Kidney (tissue), 13 donors: ENCODE measurements at regions not wholly inside any gene's neighbourhood (a gene's known extent, or its start where the extent isn't known, plus 50 kb on each side); places are given as distances from the start of the nearest gene placed in this dataset.

Experiments used
- DNase-seq, 5 donors: peaks; one replicate each; pipeline ENCODE4 v3.0.0-alpha.2; 2013 to 2020
- FAIRE-seq: peaks from 2 replicates; lab custom pipeline; 2012; peaks lifted over from hg19 to GRCh38; lab: Jason Lieb, UNC
- H3K27ac ChIP-seq, 2 donors: one replicate each; pipeline ENCODE4 v1.7.0; 2013; ENCODE audit warnings: low read depth in 2 of 2, low read length in 2 of 2, inconsistent platforms in 1 of 2
- H3K27me3 ChIP-seq: one replicate; pipeline ENCODE4 v1.7.1; 2013; ENCODE audit warnings: low read length, inconsistent platforms; ENCODE audit not compliant: control insufficient read depth, insufficient read depth
- H3K36me3 ChIP-seq, 3 donors: one replicate each; pipeline versions ENCODE4 v1.7.0 to v1.7.1; 2013; ENCODE audit warnings: low read length in 3 of 3, control low read depth in 1 of 3, inconsistent platforms in 1 of 3; ENCODE audit not compliant: insufficient read depth in 3 of 3, control insufficient read depth in 2 of 3
- H3K4me1 ChIP-seq, 3 donors: one replicate each; pipeline versions ENCODE4 v1.7.0 to v1.7.1; 2013; ENCODE audit warnings: low read length in 3 of 3, inconsistent platforms in 1 of 3, low read depth in 1 of 3; ENCODE audit not compliant: control insufficient read depth in 2 of 3, insufficient read depth in 2 of 3
- H3K4me3 ChIP-seq, 3 donors: one replicate each; pipeline versions ENCODE4 v1.7.0 to v1.8.1; 2013; ENCODE audit warnings: low read length in 3 of 3, control low read depth in 1 of 3, inconsistent platforms in 1 of 3
- H3K9ac ChIP-seq, 3 donors: one replicate each; pipeline versions ENCODE4 v1.7.0 to v1.7.1; 2013; ENCODE audit warnings: low read length in 3 of 3, control low read depth in 1 of 3, inconsistent platforms in 1 of 3
- H3K9me3 ChIP-seq, 3 donors: one replicate each; pipeline versions ENCODE4 v1.7.0 to v1.7.1; 2013; ENCODE audit warnings: low read length in 3 of 3, control low read depth in 1 of 3, inconsistent platforms in 1 of 3; ENCODE audit not compliant: control insufficient read depth in 2 of 3, insufficient read depth in 1 of 3
- intact Hi-C: fragments of 100-400 bp; cut with DNase I; formaldehyde crosslinking; loops from one replicate; pipeline ENCODE4 v1.11.1; 2022
- TF ChIP-seq, protein P1 (sequence below): IDR thresholded peaks from 3 replicates; pipeline ENCODE4 v1.5.1; 2012; ENCODE audit warnings: mild to moderate bottlenecking, moderate library complexity, borderline replicate concordance; ENCODE audit not compliant: insufficient read depth; ENCODE audit errors: extremely low read depth
- donor health status: control.
- donor health status: control.
- donor health status: control.
- donor health status: control.
- donor health status: control.
- donor health status: DM: yes; HTN: yes; CAD: no.
- donor health status: Normal renal cell carcinoma (clear cell type).

GRCh38 chr7:47654672-47655298 lies 72.9 kb upstream of the TNS3 start:
- H3K9ac ChIP-seq = no peak overlapping the region
- H3K4me1 ChIP-seq = peaks cover 0 to 9% (median 2%) of the 10 kb centered on the region in 3 donors
- TF ChIP-seq, protein P1, sequence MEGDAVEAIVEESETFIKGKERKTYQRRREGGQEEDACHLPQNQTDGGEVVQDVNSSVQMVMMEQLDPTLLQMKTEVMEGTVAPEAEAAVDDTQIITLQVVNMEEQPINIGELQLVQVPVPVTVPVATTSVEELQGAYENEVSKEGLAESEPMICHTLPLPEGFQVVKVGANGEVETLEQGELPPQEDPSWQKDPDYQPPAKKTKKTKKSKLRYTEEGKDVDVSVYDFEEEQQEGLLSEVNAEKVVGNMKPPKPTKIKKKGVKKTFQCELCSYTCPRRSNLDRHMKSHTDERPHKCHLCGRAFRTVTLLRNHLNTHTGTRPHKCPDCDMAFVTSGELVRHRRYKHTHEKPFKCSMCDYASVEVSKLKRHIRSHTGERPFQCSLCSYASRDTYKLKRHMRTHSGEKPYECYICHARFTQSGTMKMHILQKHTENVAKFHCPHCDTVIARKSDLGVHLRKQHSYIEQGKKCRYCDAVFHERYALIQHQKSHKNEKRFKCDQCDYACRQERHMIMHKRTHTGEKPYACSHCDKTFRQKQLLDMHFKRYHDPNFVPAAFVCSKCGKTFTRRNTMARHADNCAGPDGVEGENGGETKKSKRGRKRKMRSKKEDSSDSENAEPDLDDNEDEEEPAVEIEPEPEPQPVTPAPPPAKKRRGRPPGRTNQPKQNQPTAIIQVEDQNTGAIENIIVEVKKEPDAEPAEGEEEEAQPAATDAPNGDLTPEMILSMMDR = no peak
- DNase-seq = no peak
- intact Hi-C loops = no loop called here
- no peaks in the 10 kb centered on the region for H3K36me3 ChIP-seq
- H3K27me3 ChIP-seq = no peaks in the 10 kb centered on the region
- no peaks in the 10 kb centered on the region for H3K9me3 ChIP-seq
- no peak overlapping the region for H3K4me3 ChIP-seq
- FAIRE-seq = no peak
- no peak overlapping the region for H3K27ac ChIP-seq

DNA sequence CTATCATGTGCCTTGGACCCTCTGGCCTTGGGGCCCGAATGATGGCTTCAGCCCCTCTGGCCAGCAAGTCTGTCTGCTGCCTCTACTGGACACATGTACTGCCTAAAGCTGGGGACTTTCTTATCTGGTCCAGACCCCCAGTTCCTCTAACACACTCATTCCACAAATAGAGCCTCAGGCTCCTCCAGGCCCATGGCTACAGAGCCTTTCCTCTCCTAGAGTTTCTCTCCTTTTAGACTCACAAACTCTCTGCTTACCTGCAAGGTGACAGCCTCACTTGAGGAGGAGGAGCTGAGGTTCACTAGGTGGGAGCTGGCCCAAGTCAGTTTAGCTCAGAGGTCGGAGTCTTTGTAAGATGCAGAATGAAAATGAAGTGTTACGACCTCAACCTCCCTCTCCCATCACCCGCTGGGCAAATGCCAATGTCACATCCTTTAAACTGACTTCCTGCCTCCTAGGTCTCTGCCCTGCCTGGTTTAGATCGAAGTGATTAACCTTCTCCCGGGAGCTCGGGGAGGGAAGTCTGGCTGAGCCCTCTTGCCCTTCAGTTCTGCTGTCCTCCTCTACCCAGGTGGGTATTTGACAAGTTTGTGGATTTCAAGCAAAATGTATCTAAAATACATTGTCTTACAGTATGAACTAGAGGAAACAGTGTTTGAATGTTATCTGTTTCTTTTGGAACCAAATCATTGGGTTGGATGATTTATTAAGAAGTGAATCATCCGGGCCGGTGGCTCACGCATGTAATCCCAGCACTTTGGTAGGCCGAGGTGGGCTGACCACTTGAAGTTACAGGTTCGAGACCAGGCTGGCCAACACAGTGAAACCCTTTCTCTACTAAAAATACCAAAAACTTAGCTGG lies 71.9 kb upstream of the TNS3 start:
- no peak overlapping the region for H3K4me3 ChIP-seq
- no peaks in the 10 kb centered on the region for H3K27me3 ChIP-seq
- no peak overlapping the region for H3K9ac ChIP-seq
- TF ChIP-seq, protein P1 = no peak
- intact Hi-C loops = no loop called here
- DNase-seq = no peak
- no peaks in the 10 kb centered on the region for H3K36me3 ChIP-seq
- no peak for FAIRE-seq
- H3K4me1 ChIP-seq = peaks cover 0 to 9% (median 2%) of the 10 kb centered on the region in 3 donors
- no peak overlapping the region for H3K27ac ChIP-seq
- H3K9me3 ChIP-seq = no peaks in the 10 kb centered on the region

DNA sequence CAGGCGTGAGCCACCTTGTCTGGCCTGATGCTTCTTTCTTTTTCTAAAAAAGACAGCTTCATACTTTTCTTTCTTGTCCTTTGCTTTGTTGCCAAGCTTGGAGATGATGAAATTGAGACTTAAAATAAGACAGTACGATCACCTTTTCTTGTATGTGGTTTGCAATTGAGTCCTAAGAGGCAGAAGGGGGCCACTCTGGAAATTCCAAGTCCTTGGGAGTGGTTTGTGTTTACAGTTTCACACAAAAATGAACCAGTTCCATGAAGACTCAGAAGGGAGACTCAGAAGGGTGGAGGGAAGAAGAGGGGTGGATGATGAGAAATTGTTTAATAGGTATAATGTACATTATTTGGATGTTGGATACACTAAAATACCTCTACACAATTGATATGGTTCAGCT lies 70.7 kb upstream of the TNS3 start:
- TF ChIP-seq, protein P1 = no peak
- DNase-seq (no peak), FAIRE-seq (no peak)
- Histone ChIP-seq H3K9me3 (no peaks in the 10 kb centered on the region), H3K4me1 (peaks cover 0 to 16% (median 5%) of the 10 kb centered on the region in 3 donors), H3K4me3 (no peak overlapping the region), H3K27ac (no peak overlapping the region), H3K27me3 (no peaks in the 10 kb centered on the region), H3K9ac (no peak overlapping the region), H3K36me3 (no peaks in the 10 kb centered on the region)
- intact Hi-C loops = no loop called here
